ENCODE measurements at regions not wholly inside any gene's neighbourhood (a gene's known extent, or its start where the extent isn't known, plus 50 kb on each side); places are given as distances from the start of the nearest gene placed in this dataset.

GRCh38 chr22:23453277-23453676 is 126.8 kb downstream of the IGLL1 start (continued):
- no peak for TF ChIP-seq ZFX (IDR thresholded peaks at IDR 0.05)

GRCh38 chr22:23452231-23453010 is 127.7 kb downstream of the IGLL1 start:
- H4K20me1 ChIP-seq (ENCODE audit: insufficient read depth): no peaks in the 10 kb centered on the region
- no peak overlapping the region for H3K9ac ChIP-seq (ENCODE audit: low read length)
- no peak overlapping the region for H3K4me2 ChIP-seq (ENCODE audit: low read length)
- H3K9me2 ChIP-seq (ENCODE audit: insufficient read depth): no peaks in the 10 kb centered on the region
- ChIA-PET RAD21 (ENCODE audit: low non-redundant PET in 1 of 2, low total read pairs in 2 of 2, uncharacterized antibody in 2 of 2, unreplicated experiment in 2 of 2) (no interaction called here), POLR2A (no interaction called here), CTCF (no interaction called here)
- DNase-seq (ENCODE audit: low read depth, low spot score) (no peak), ATAC-seq (no peak)
- no peaks in the 10 kb centered on the region for H3K79me2 ChIP-seq (ENCODE audit: insufficient read depth, low read length)
- intact Hi-C loops (cut with micrococcal nuclease): no loop called here
- H3K9me3 ChIP-seq (ENCODE audit: control insufficient read depth in 1 of 2, insufficient read depth in 1 of 2, low read depth in 1 of 2, low read length in 2 of 2): no peaks in the 10 kb centered on the region
- no peaks in the 10 kb centered on the region for H3K4me1 ChIP-seq (ENCODE audit: control insufficient read depth in 1 of 2, insufficient read depth in 2 of 2, low read length in 2 of 2)
- no peak overlapping the region for H3K27ac ChIP-seq (ENCODE audit: low read depth, low read length)
- TF ChIP-seq FOSL1 (IDR thresholded peaks at IDR 0.05; ENCODE audit: low read depth) (no peak), CEBPB (IDR thresholded peaks at IDR 0.05; ENCODE audit: low read depth) (no peak), SP1 (IDR thresholded peaks at IDR 0.05; ENCODE audit: low read depth) (no peak), ELF1 (IDR thresholded peaks at IDR 0.05; ENCODE audit: borderline replicate concordance, low read depth) (no peak), CBX3 (IDR thresholded peaks at IDR 0.05; ENCODE audit: low read depth) (no peak), TCF7L2 (IDR thresholded peaks at IDR 0.05; ENCODE audit: borderline replicate concordance, extremely low read depth, insufficient read depth, insufficient read length) (no peak), EZH2 (IDR thresholded peaks at IDR 0.05) (no peak), POLR2AphosphoS5 (IDR thresholded peaks at IDR 0.05; ENCODE audit: low read depth, low read length) (no peak), EGR1 (IDR thresholded peaks at IDR 0.05; ENCODE audit: low read depth) (no peak), YY1 (IDR thresholded peaks at IDR 0.05; ENCODE audit: extremely low read depth, insufficient replicate concordance, low read depth, low read length) (no peak)
- TF ChIP-seq, protein P1, sequence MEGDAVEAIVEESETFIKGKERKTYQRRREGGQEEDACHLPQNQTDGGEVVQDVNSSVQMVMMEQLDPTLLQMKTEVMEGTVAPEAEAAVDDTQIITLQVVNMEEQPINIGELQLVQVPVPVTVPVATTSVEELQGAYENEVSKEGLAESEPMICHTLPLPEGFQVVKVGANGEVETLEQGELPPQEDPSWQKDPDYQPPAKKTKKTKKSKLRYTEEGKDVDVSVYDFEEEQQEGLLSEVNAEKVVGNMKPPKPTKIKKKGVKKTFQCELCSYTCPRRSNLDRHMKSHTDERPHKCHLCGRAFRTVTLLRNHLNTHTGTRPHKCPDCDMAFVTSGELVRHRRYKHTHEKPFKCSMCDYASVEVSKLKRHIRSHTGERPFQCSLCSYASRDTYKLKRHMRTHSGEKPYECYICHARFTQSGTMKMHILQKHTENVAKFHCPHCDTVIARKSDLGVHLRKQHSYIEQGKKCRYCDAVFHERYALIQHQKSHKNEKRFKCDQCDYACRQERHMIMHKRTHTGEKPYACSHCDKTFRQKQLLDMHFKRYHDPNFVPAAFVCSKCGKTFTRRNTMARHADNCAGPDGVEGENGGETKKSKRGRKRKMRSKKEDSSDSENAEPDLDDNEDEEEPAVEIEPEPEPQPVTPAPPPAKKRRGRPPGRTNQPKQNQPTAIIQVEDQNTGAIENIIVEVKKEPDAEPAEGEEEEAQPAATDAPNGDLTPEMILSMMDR (IDR thresholded peaks at IDR 0.05 in 2 of 3, conservative IDR thresholded peaks at IDR 0.05 in 1 of 3; ENCODE audit: borderline replicate concordance in 1 of 3, insufficient read depth in 1 of 3, low read depth in 2 of 3, low read length in 2 of 3): no peak
- TF ChIP-seq, protein P2, sequence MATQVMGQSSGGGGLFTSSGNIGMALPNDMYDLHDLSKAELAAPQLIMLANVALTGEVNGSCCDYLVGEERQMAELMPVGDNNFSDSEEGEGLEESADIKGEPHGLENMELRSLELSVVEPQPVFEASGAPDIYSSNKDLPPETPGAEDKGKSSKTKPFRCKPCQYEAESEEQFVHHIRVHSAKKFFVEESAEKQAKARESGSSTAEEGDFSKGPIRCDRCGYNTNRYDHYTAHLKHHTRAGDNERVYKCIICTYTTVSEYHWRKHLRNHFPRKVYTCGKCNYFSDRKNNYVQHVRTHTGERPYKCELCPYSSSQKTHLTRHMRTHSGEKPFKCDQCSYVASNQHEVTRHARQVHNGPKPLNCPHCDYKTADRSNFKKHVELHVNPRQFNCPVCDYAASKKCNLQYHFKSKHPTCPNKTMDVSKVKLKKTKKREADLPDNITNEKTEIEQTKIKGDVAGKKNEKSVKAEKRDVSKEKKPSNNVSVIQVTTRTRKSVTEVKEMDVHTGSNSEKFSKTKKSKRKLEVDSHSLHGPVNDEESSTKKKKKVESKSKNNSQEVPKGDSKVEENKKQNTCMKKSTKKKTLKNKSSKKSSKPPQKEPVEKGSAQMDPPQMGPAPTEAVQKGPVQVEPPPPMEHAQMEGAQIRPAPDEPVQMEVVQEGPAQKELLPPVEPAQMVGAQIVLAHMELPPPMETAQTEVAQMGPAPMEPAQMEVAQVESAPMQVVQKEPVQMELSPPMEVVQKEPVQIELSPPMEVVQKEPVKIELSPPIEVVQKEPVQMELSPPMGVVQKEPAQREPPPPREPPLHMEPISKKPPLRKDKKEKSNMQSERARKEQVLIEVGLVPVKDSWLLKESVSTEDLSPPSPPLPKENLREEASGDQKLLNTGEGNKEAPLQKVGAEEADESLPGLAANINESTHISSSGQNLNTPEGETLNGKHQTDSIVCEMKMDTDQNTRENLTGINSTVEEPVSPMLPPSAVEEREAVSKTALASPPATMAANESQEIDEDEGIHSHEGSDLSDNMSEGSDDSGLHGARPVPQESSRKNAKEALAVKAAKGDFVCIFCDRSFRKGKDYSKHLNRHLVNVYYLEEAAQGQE (IDR thresholded peaks at IDR 0.05; ENCODE audit: low read depth): no peak
- TF ChIP-seq, protein P3, sequence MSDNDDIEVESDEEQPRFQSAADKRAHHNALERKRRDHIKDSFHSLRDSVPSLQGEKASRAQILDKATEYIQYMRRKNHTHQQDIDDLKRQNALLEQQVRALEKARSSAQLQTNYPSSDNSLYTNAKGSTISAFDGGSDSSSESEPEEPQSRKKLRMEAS (IDR thresholded peaks at IDR 0.05): no peak
- no peaks in the 10 kb centered on the region for H3K36me3 ChIP-seq (ENCODE audit: control insufficient read depth in 1 of 2, insufficient read depth in 2 of 2, low read length in 2 of 2)
- no peak overlapping the region for H2AFZ ChIP-seq (ENCODE audit: low read depth, low read length, poor library complexity, severe bottlenecking)
- H3K27me3 ChIP-seq (ENCODE audit: insufficient read depth, low read length): no peaks in the 10 kb centered on the region
- H3K4me3 ChIP-seq (replicated peaks in 1 of 2; ENCODE audit: low read depth in 1 of 2, low read length in 2 of 2): no peak overlapping the region
- BruUV-seq (replicated peaks): no TSS peak
